Keratinocyte (primary cell): ENCODE measurements at regions not wholly inside any gene's neighbourhood (a gene's known extent, or its start where the extent isn't known, plus 50 kb on each side); places are given as distances from the start of the nearest gene placed in this dataset.

Experiments used
- DNase-seq: peaks from one replicate; pipeline ENCODE4 v3.0.0-alpha.2; 2011; ENCODE audit warnings: low read depth, missing footprints, low spot score
- FAIRE-seq: peaks from 2 replicates; lab custom pipeline; 2011; peaks lifted over from hg19 to GRCh38; lab: Jason Lieb, UNC
- H2AFZ ChIP-seq: 2 replicates; pipeline ENCODE4 v1.6.0; 2012; ENCODE audit warnings: low read length, control low read depth, inconsistent platforms; ENCODE audit not compliant: control insufficient read depth
- H3K27ac ChIP-seq: 2 replicates; pipeline ENCODE4 v1.5.1; 2011; ENCODE audit warnings: low read length; ENCODE audit not compliant: control insufficient read depth, insufficient read depth
- H3K27me3 ChIP-seq: 3 replicates; pipeline ENCODE4 v1.6.0; 2011; ENCODE audit warnings: low read length; ENCODE audit not compliant: control insufficient read depth, insufficient read depth; ENCODE audit errors: extremely low read depth
- H3K36me3 ChIP-seq, 2 experiments: 2 replicates in 1 of 2; 3 replicates in 1 of 2; pipeline ENCODE4 v1.5.1; 2011; ENCODE audit warnings: low read length in 2 of 2, mild to moderate bottlenecking in 1 of 2; ENCODE audit not compliant: control insufficient read depth in 2 of 2, insufficient read depth in 2 of 2; ENCODE audit errors: extremely low read depth in 1 of 2
- H3K4me1 ChIP-seq: 3 replicates; pipeline ENCODE4 v1.5.1; 2011; ENCODE audit warnings: low read length; ENCODE audit not compliant: control insufficient read depth, insufficient read depth; ENCODE audit errors: extremely low read depth
- H3K4me2 ChIP-seq: 3 replicates; pipeline ENCODE4 v1.6.0; 2011; ENCODE audit warnings: low read depth, low read length; ENCODE audit not compliant: control insufficient read depth, insufficient read depth; ENCODE audit errors: extremely low read depth
- H3K4me3 ChIP-seq, 3 experiments: fragments of 200-600 bp in 1 of 3; sonication (generic) in 1 of 3; 2 replicates in 2 of 3; 3 replicates in 1 of 3; pipeline ENCODE4 v1.5.1; 2011 to 2016; ENCODE audit warnings: low read length in 3 of 3, mild to moderate bottlenecking in 3 of 3, control low read depth in 2 of 3, inconsistent platforms in 1 of 3, low read depth in 1 of 3, mixed read lengths in 1 of 3, mixed run types in 1 of 3, moderate library complexity in 1 of 3; ENCODE audit not compliant: control insufficient read depth in 2 of 3, insufficient read depth in 2 of 3; ENCODE audit errors: extremely low read depth in 1 of 3
- H3K79me2 ChIP-seq: 2 replicates; pipeline ENCODE4 v1.6.0; 2012; ENCODE audit warnings: low read length; ENCODE audit not compliant: control insufficient read depth, insufficient read depth
- H3K9ac ChIP-seq: 3 replicates; pipeline ENCODE4 v1.6.0; 2011; ENCODE audit warnings: low read length; ENCODE audit not compliant: control insufficient read depth, insufficient read depth; ENCODE audit errors: extremely low read depth
- H3K9me1 ChIP-seq: 3 replicates; pipeline ENCODE4 v1.6.0; 2011; ENCODE audit warnings: low read length; ENCODE audit not compliant: control insufficient read depth, insufficient read depth; ENCODE audit errors: extremely low read depth
- H3K9me3 ChIP-seq: 2 replicates; pipeline ENCODE4 v1.5.1; 2012; ENCODE audit warnings: low read depth, low read length; ENCODE audit not compliant: control insufficient read depth
- H4K20me1 ChIP-seq: 3 replicates; pipeline ENCODE4 v1.6.0; 2011; ENCODE audit warnings: low read length; ENCODE audit not compliant: control insufficient read depth, insufficient read depth; ENCODE audit errors: extremely low read depth
- EZH2 ChIP-seq: IDR thresholded peaks from one replicate; pipeline ENCODE4 v1.6.1; 2012; ENCODE audit warnings: inconsistent platforms, mild to moderate bottlenecking, low read length, moderate library complexity
- dilution Hi-C: fragments of 300-500 bp; cut with MboI; formaldehyde crosslinking; loops from one replicate; pipeline ENCODE4 v1.7.0; 2020; ENCODE audit warnings: low sequenced_read_pairs; ENCODE audit not compliant: extremely low pct_ligation_motif_present
- TF ChIP-seq, protein P1 (sequence below), 3 experiments: IDR thresholded peaks in 1 of 3; conservative IDR thresholded peaks in 1 of 3; optimal IDR thresholded peaks in 1 of 3; 2 replicates in 2 of 3; 3 replicates in 1 of 3; pipeline versions ENCODE3 to v1.5.1; 2011; ENCODE audit warnings: low read length in 3 of 3, mild to moderate bottlenecking in 3 of 3, moderate library complexity in 2 of 3, control low read depth in 1 of 3, inconsistent platforms in 1 of 3; ENCODE audit not compliant: insufficient read depth in 2 of 3; ENCODE audit errors: extremely low read depth in 1 of 3

DNA sequence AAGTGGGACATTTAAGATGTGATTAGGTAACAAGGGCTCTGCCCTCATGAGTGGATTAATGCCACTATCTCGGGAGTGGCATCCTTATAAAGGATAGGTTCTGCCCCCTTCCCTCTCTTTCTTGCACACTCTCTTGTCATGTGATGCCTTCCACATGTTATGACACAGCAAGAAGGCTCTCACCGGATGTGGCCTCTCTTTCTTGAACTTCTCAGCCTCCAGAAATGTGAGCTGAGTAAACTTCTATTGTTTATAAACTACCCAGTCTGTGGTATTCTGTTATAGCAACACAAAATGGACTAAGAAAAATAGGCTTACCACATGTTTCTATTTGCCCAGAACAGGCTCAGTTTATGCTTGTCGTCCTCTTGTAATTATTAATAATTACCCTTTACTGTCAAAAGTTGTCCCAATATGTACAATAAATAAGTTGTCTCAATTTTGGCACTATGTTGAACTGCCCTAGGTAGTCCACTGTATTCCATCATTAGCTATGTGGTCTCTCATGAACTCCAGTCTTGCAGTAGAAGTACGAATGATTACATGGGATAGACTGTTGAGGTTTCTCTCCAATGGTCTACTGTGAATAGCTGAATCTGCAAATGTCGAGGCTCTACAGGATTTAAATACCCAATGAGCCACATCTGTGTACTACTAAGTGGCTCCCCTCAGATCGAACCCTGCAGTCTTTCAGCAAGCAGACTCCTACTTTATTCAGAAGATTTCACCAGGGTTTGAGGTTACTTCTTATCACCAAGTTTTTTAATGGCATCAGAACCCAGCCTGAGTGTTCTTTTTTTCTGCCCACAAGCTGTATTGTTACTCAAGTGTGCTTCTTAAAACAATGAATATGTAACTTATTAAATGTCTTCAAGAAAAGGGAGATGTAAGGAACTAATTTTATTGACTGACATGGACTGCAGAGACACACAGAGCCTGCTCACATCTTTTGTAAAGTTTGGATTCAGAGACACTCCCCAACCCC lies 102.0 kb upstream of the LEF1 start:
- Histone ChIP-seq H3K9me3 (no peaks in the 10 kb centered on the region), H3K9me1 (no peaks in the 10 kb centered on the region), H3K4me1 (peaks cover 3% of the 10 kb centered on the region), H3K27me3 (no peaks in the 10 kb centered on the region), H3K27ac (no peak overlapping the region), H3K79me2 (no peaks in the 10 kb centered on the region), H3K4me2 (no peak overlapping the region), H2AFZ (no peak overlapping the region), H3K36me3 (no peaks in the 10 kb centered on the region), H3K9ac (no peak overlapping the region), H4K20me1 (no peaks in the 10 kb centered on the region), H3K4me3 (no peak overlapping the region)
- TF ChIP-seq, protein P1, sequence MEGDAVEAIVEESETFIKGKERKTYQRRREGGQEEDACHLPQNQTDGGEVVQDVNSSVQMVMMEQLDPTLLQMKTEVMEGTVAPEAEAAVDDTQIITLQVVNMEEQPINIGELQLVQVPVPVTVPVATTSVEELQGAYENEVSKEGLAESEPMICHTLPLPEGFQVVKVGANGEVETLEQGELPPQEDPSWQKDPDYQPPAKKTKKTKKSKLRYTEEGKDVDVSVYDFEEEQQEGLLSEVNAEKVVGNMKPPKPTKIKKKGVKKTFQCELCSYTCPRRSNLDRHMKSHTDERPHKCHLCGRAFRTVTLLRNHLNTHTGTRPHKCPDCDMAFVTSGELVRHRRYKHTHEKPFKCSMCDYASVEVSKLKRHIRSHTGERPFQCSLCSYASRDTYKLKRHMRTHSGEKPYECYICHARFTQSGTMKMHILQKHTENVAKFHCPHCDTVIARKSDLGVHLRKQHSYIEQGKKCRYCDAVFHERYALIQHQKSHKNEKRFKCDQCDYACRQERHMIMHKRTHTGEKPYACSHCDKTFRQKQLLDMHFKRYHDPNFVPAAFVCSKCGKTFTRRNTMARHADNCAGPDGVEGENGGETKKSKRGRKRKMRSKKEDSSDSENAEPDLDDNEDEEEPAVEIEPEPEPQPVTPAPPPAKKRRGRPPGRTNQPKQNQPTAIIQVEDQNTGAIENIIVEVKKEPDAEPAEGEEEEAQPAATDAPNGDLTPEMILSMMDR (optimal IDR thresholded peaks at IDR 0.05 in 1 of 3, IDR thresholded peaks at IDR 0.05 in 1 of 3, conservative IDR thresholded peaks at IDR 0.05 in 1 of 3; ENCODE audit: extremely low read depth in 1 of 3, insufficient read depth in 2 of 3, low read length in 3 of 3) = no peak
- no peak for TF ChIP-seq EZH2
- dilution Hi-C loops = no loop called here
- DNase-seq (no peak), FAIRE-seq (no peak)

DNA sequence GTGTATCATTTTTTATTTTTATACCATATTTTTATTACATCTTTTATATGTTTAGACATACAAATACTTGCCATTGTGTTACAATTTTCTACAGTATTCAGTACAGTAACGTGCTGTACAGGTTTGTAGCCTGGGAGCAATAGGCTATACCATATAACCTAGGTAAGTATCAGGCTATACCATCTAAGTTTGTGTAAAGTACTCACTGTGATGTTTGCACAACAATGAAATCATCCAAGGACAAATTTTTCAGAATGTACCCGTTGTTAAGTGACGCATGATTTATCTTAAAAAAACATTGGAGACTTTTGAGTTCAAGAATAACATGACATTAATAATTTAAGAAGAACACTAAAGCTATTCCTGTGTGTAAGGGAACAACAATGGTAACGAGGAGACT lies 96.0 kb upstream of the LEF1 start:
- FAIRE-seq = no peak
- no peak overlapping the region for H3K9ac ChIP-seq

More for the DNA sequence above, 96.0 kb upstream of the LEF1 start:
- no peak for DNase-seq
- Histone ChIP-seq H3K4me2 (no peak overlapping the region), H3K27me3 (no peaks in the 10 kb centered on the region), H3K9me1 (no peaks in the 10 kb centered on the region), H3K36me3 (no peaks in the 10 kb centered on the region), H2AFZ (no peak overlapping the region), H4K20me1 (no peaks in the 10 kb centered on the region), H3K4me3 (no peak overlapping the region), H3K4me1 (no peaks in the 10 kb centered on the region), H3K27ac (no peak overlapping the region), H3K9me3 (no peaks in the 10 kb centered on the region), H3K79me2 (no peaks in the 10 kb centered on the region)
- TF ChIP-seq, protein P1 (optimal IDR thresholded peaks at IDR 0.05 in 1 of 3, IDR thresholded peaks at IDR 0.05 in 1 of 3, conservative IDR thresholded peaks at IDR 0.05 in 1 of 3; ENCODE audit: extremely low read depth in 1 of 3, insufficient read depth in 2 of 3, low read length in 3 of 3) = no peak
- no peak for TF ChIP-seq EZH2
- dilution Hi-C loops = no loop called here
